ENCODE measurements at regions not wholly inside any gene's neighbourhood (a gene's known extent, or its start where the extent isn't known, plus 50 kb on each side); places are given as distances from the start of the nearest gene placed in this dataset.
"Not testable (repeated sequence)": the region's sequence is repeated elsewhere in the genome, so short reads cannot be mapped to it uniquely, and the experiment has no call there.

GRCh38 chr4:122100508-122100907 lies 51.6 kb upstream of the BLTP1 start:
- DNase-seq: no peak

GRCh38 chr4:122099896-122100295 lies 52.2 kb upstream of the BLTP1 start:
- no peak for DNase-seq

DNA sequence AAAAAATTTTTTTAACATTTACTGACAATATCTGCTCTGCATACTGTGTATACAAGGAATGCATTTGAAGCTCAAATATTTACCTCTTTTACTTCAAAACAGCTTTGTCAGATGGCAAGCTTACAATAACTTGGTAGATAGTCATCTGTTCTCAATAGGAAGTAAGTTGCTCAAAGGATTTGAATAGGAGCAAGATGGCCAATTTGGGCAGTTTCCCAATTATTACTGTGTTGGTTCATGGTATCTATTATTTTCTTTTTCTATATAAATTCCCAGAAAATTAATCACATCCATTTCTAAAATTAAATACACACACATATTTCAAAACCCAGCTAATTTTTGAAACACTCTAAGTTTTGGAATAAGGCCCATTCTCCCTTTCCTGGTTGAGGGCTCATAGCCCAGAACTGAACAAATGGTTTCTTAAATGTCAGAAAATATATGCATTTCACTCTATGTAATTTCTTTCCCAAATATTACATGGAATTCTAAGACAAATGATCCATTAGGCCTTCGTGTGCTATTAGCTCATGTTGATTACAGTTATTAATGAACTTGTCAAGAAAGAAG lies 60.2 kb upstream of the BLTP1 start:
- DNase-seq: no peak

- no peak for DNase-seq
Measured at GRCh38 chr4:122091397-122091796, 60.7 kb upstream of the BLTP1 start.

DNA sequence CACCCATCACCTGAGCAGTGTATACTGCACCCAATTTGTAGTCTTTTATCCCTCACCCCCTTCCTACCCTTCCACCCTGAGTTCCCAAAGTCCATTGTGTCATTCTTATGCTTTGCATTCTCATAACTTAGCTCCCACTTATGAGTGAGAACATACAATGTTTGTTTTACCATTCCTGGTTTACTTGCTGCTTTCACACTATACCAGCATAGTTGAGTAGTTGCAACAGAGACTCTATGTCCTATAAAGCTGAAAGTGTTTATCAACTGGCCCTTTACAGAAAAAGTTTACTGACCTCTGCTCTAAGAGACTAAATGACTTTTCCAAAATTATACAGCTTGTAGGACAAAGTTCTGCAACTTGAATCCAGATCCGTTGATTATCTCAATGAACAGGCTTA lies 61.1 kb upstream of the BLTP1 start:
- no peak for DNase-seq

GRCh38 chr4:122086338-122087065 lies 65.6 kb upstream of the BLTP1 start:
- no peak for DNase-seq

- no peak for DNase-seq
Measured at GRCh38 chr4:122083989-122084388, 68.1 kb upstream of the BLTP1 start.

DNA sequence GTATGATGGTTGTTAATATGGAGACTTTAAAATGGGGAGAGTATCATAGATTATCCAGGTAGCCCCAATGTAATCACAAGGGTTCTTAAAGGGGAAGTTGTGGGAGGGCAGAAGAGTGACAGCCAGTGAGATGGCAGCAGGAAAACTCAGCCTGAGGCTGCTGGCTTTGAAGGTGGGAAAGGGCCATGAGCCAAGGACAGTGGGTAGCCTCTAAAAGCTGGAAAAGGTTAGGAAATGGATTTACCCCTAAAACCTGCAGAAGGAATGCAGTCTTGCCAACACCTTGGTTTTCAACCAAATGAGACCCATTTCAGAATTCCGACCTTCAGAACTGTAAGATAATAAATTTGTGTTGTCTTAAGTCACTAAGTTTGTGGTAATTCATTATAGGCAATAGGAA lies 68.8 kb upstream of the BLTP1 start:
- no peak for DNase-seq

- DNase-seq: no peak
Measured at GRCh38 chr4:122082661-122083060, 69.5 kb upstream of the BLTP1 start.

GRCh38 chr4:122077653-122078052 lies 74.5 kb upstream of the BLTP1 start:
- DNase-seq: not testable (repeated sequence)

GRCh38 chr4:122076835-122077234 lies 75.3 kb upstream of the BLTP1 start:
- not testable (repeated sequence) for DNase-seq

DNA sequence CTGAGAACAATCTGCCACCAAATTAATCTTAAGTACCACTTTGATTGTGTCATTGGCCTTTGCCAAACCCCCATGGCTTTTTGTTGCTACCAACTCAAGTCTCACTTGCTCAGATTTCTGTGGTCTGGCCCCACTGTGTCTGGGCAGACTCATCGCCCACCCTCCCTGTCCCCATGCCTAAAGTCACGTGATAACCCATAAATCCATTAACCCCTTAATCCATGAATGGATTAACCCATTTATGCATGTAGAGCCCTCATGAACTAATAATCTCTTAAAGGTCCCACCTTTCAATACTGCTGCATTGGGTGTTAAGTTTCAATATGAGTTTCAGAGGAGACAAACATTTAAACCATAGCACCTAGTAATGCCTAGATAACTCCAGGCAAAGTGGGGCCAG lies 78.5 kb upstream of the BLTP1 start:
- no peak for DNase-seq

DNA sequence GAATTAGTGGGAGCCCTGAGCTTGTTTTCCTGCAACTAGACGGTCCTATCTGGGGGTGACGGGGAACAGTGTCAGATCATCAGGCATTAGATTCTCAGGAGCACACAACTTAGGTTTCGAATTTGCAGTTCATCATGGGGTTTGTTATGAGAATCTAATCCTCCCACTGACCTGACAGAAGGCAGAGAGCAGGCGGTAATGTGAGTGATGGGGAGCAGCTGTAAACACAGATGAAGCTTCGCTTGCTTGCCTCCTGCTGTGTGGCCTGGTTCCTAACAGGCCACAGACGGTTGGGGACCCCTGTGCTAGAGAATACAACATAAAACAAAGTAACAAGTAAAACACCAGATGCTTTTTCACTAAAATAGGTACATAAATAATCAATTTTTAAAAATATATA lies 86.2 kb upstream of the BLTP1 start:
- DNase-seq: no peak

DNA sequence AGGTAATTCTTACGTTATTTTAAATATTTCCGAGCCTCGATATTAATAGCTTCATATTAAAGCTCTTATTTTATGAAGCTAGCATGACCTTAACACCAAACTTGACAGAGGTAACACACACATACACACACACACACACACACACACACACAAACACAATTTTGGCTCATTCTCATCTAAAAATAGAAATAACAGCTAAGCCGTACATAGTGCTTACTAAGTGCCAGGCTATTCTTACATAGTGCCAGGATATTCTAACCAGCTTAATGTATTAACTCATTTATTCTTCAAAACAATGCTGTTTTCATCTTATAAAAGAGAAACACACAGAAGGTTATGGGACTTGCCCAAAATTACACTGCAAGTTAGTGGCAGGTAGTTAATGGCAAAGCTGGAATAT lies 87.0 kb upstream of the BLTP1 start:
- no peak for DNase-seq

DNA sequence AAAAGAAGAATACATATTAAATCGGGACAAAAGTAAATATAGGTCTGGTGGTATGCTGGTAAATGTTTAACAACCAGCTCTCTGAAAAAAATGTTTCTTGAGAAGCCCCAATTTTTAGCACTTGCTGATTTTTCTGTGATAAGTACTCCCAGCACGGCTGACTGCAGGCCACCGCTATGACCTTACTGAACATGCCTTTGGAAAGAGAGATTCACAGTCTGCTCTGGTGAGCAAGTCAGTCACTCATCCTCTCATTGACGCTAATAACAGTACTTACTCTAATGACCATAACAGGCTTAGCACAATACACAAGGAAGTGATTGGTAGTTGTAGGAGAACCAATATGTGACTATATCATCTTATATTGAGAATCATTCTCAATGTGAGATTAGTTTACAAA lies 98.9 kb upstream of the BLTP1 start:
- no peak for DNase-seq

DNA sequence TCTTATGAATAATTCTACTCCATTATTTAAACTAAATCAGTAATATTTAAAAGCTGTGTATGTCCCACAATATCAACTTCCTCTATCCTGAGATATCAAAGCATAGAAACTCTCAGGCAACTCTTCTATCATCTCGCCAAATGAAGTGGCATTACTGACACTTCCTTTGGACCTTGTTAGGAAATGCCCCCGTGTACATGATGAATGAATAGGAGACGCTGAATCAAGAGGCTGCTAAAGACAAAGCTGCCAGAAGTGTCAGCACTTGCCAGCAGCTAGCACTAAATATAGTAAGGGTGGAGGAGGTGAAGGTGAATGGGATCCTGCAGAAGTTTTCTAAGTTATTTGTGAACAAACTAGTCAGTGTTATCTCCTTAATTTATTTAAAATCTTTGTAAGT lies 99.5 kb upstream of the BLTP1 start:
- DNase-seq: no peak

DNA sequence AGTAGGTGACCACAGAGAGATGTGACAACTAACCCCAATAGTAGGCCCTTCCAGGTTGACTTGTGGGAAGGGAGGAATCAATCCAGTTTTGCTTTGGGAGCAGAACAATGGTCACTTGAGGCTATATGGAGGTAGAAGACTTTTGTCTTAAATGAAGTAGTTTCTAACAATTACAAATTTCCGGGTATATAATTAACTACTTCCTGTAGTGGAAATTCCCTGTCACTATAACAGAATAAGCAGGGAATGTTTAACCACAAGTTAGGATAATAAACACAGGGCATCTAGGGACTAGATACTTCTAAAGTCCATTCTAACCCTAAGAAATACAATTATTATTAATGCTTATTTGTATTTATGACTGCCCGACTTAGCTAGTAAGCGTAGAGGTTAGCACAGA lies 99.0 kb upstream of the TRPC3 start:
- DNase-seq: no peak

GRCh38 chr4:122047456-122048425 lies 95.9 kb upstream of the TRPC3 start:
- DNase-seq: no peak

GRCh38 chr4:122046255-122046654 lies 94.4 kb upstream of the TRPC3 start:
- DNase-seq: no peak

DNA sequence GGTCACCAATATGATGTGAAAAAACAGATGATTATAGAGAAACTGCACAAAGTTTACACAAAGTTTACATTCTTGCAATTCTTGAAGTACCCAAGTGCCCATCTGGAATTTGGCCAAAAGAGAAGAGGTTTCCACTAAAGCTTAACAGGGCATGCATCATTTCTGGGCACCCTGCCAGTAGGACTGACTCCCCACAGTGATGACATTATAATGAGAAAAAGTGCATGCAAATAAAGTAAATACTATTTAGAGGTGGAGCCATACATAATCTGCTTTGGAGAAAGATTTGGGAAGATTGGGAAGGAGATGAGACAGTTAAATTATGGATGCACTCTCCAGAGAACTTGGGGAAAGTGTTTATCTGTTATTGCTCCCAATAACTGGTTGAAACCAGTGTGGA lies 93.7 kb upstream of the TRPC3 start:
- peak; percentile 15 for DNase-seq

DNA sequence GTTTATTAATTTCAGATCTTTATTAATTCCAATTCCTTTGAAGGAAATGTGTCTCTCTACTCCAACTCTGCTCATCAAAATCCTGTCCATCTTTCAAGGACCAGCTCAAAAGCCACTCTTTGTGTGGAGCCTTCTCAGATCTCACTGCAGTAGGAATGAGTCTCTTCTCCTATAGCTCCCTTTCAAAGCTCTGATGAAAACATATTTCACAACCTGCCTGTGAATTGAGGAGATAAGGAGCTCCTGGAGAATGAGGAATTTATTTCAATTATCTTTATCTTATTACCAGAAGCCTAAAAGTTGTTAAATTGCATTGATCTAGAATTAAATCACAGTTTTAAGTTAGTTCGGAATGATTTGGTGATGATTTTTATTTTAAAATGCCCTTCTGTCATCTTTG lies 92.6 kb upstream of the TRPC3 start:
- no peak for DNase-seq

DNA sequence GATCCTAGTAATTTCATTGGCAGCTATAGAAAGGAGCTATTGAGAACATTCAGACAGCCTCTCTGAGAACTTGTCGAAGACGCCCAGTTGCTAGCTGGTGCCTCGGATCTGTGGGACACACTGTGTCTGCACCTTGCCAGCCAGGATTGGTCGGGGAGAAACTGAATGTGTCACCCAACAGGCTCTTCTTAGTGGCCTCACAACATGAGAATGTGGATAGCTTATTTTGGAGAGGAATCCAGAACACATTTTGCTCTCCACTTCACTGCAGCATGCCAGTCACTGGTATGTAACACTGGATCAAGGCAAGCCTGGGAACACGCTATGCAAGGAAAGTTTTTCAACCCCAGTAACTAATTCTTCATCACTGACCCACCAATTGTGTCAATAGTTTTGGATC lies 89.5 kb upstream of the TRPC3 start:
- DNase-seq: no peak

- no peak for DNase-seq
Measured at GRCh38 chr4:122038896-122039295, 87.0 kb upstream of the TRPC3 start.

DNA sequence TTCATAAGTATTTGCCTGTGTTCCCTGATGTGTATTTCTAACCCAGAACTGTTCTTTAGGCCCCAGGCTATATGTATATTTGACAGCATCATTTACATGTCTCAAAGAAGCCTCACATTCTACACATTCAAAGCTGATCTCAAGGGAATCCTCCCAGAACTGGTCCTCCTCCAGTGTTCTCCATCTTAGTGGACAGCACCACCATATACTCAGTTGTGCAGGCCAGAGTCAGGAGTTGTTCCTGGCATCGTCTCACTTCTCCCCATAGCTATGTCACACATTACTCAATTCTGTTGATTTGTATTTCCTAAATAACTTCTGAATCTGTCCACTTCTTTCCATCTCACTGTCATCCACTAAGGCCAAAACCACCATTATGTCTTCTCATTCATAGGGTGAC lies 82.8 kb upstream of the TRPC3 start:
- no peak for DNase-seq
